HEK293T (cell line): ENCODE measurements at regions not wholly inside any gene's neighbourhood (a gene's known extent, or its start where the extent isn't known, plus 50 kb on each side); places are given as distances from the start of the nearest gene placed in this dataset.
"Not testable (repeated sequence)": the region's sequence is repeated elsewhere in the genome, so short reads cannot be mapped to it uniquely, and the experiment has no call there.

Source experiments
- CTCF ChIA-PET: fragments of 350-600 bp; formaldehyde crosslinking; extraction: SDS; loops from one replicate; lab custom pipeline; 2021; ENCODE audit warnings: antibody characterized with exemption, inconsistent platforms; lab: Yijun Ruan, JAX
- POLR2A ChIA-PET: fragments of 350-600 bp; formaldehyde crosslinking; extraction: SDS; loops from one replicate; lab custom pipeline; 2020; ENCODE audit warnings: antibody characterized with exemption, inconsistent platforms; lab: Yijun Ruan, JAX
- DNase-seq: peaks from one replicate; pipeline ENCODE4 v3.0.0; 2012; ENCODE audit warnings: mixed read lengths; ENCODE audit errors: extremely low spot score
- ARNT ChIP-seq: fragments of 450-650 bp; IDR thresholded peaks from 2 replicates; pipeline ENCODE4 v1.6.1; 2017; ENCODE audit warnings: mild to moderate bottlenecking
- BHLHE40 ChIP-seq: fragments of 450-650 bp; IDR thresholded peaks from 2 replicates; pipeline ENCODE4 v1.6.1; 2016; ENCODE audit warnings: mild to moderate bottlenecking, moderate library complexity, borderline replicate concordance
- CTBP1 ChIP-seq: fragments of 450-650 bp; IDR thresholded peaks from 2 replicates; pipeline ENCODE4 v1.6.1; 2016; ENCODE audit warnings: borderline replicate concordance
- ELF4 ChIP-seq: fragments of 450-650 bp; IDR thresholded peaks from 2 replicates; pipeline ENCODE4 v1.6.1; 2017; ENCODE audit warnings: antibody characterized with exemption
- FOXA1 ChIP-seq: fragments of 450-650 bp; IDR thresholded peaks from 2 replicates; pipeline ENCODE4 v1.6.1; 2016; ENCODE audit warnings: mild to moderate bottlenecking
- FOXK2 ChIP-seq: fragments of 450-650 bp; IDR thresholded peaks from 2 replicates; pipeline ENCODE4 v1.6.1; 2016; ENCODE audit warnings: mild to moderate bottlenecking
- FOXM1 ChIP-seq: fragments of 450-650 bp; IDR thresholded peaks from 2 replicates; pipeline ENCODE4 v1.6.1; 2017; ENCODE audit warnings: mild to moderate bottlenecking, borderline replicate concordance
- HDGF ChIP-seq: fragments of 450-650 bp; IDR thresholded peaks from 2 replicates; pipeline ENCODE4 v1.6.1; 2017; ENCODE audit warnings: antibody characterized with exemption, borderline replicate concordance
- L3MBTL2 ChIP-seq: fragments of 450-650 bp; conservative IDR thresholded peaks from 2 replicates; pipeline ENCODE4 v1.6.1; 2016; ENCODE audit warnings: mild to moderate bottlenecking
- LEF1 ChIP-seq: fragments of 450-650 bp; IDR thresholded peaks from 2 replicates; pipeline ENCODE4 v1.6.1; 2017; ENCODE audit warnings: mild to moderate bottlenecking, borderline replicate concordance
- NFRKB ChIP-seq: fragments of 450-650 bp; IDR thresholded peaks from 2 replicates; pipeline ENCODE4 v1.6.1; 2016; ENCODE audit warnings: mild to moderate bottlenecking, moderate library complexity
- PKNOX1 ChIP-seq: fragments of 450-650 bp; IDR thresholded peaks from 2 replicates; pipeline ENCODE4 v1.6.1; 2016
- SP1 ChIP-seq: fragments of 450-650 bp; IDR thresholded peaks from 2 replicates; pipeline ENCODE4 v1.6.1; 2017
- SUZ12 ChIP-seq: fragments of 450-650 bp; IDR thresholded peaks from 2 replicates; pipeline ENCODE4 v1.6.1; 2016; ENCODE audit warnings: mild to moderate bottlenecking
- TARDBP ChIP-seq: fragments of 450-650 bp; IDR thresholded peaks from 2 replicates; pipeline ENCODE4 v1.6.1; 2016
- ZNF384 ChIP-seq: fragments of 450-650 bp; IDR thresholded peaks from 2 replicates; pipeline ENCODE4 v1.6.1; 2016

DNA sequence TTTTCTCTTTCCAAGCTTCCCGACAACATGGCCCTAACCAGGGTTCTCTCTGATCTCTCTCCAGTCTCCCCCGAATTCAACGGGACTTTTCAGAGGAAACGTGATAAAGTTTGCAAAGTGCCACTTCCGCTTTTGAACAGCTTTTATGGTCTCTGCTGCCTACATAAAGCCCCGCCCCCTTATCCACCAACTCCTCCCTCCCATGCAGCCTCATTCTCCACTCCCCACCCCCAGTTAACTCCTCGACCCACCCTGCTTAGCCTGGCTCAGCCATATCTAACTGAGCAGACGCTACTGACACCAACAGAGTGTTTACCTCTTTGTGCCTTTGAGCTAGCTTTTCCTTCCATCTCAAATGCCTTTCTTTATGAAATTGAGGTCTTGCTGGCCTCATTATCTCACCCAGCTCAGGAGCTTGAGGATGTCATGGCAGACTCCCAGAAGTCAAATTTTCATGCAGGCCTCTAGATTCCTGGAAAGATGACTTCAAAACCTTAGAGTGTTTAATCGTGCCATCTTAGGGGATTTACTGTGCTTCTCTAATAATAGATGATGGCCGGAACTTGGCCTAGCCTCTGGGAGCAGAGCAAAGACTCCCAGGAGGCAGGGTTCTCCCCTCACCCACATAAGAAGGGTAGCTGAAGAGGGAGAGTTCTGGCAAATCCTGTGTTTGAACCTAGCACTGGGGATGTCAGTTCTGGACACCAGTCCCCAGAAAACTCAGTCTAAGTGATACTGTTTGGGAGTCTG lies 606.0 kb downstream of the BCOR start:
- POLR2A ChIA-PET, result no interaction called here
- DNase-seq, result no peak
- TF ChIP-seq L3MBTL2, result no peak
- no peak for TF ChIP-seq ARNT
- CTCF ChIA-PET, result no interaction called here

DNA sequence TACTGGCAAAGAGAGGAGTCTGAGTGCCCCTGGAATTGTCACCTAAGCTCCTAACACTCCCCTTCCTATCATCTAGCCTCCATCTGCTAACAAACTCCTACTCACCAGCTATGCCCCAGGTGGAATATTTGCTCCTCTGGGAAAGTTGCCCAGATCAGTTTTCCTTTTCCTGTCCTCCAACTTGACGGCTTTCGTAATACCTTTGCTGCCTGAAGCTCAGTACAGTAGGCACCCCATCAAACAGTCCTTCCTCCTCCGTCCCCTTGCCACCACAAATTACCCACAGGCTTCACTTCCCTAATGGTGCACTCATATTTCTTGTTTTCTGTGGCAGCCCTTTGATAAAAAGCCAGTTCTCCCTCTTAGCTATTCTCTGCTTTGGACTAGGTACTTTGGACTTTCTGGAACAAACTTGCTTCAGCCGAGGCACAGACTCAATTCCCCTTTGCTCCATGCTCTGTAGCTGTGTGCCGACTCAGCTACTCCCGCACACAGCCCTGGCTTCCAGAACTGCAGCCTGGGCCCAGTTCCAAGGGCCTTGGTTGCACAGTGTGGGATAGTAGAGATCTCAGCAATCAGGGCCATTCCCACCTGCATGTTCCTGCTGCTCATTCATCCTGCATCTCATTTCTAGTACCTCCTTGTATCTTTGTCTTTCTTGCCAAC lies 605.1 kb downstream of the BCOR start:
- no peak for DNase-seq
- POLR2A ChIA-PET, result no interaction called here
- TF ChIP-seq ARNT, result no peak
- TF ChIP-seq NFRKB, result no peak
- TF ChIP-seq FOXA1, result no peak
- TF ChIP-seq BHLHE40, result no peak
- no peak for TF ChIP-seq SP1
- no peak for TF ChIP-seq ELF4
- CTCF ChIA-PET, result no interaction called here

DNA sequence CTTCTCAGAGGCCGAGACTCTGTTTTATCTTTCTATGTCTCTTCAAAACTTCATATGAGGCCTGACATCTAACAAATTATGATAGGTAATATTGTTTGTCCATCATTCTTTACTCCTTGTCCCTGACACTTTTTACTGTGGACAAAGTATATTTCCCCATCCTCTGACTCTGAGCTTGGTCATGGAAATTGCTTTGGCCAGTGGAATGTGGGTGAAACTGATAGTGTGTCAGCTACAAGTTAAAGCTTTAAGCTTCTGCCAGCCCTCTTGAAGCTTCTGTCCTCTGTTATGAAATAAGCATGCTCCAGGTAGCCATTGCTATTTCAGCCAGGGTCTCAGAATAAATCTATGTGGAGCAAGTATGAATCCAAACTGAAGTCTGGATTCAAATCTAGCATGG lies 604.6 kb downstream of the BCOR start:
- DNase-seq, result no peak
- POLR2A ChIA-PET, result no interaction called here
- TF ChIP-seq ARNT, result no peak
- TF ChIP-seq FOXK2, result no peak
- TF ChIP-seq ELF4, result no peak
- no peak for TF ChIP-seq BHLHE40
- no peak for TF ChIP-seq FOXM1
- no peak for TF ChIP-seq PKNOX1
- TF ChIP-seq SUZ12, result no peak
- CTCF ChIA-PET, result no interaction called here

GRCh38 chrX:39497117-39497516 lies 600.6 kb downstream of the BCOR start:
- DNase-seq, CTCF ChIA-PET, POLR2A ChIA-PET: not testable (repeated sequence)

DNA sequence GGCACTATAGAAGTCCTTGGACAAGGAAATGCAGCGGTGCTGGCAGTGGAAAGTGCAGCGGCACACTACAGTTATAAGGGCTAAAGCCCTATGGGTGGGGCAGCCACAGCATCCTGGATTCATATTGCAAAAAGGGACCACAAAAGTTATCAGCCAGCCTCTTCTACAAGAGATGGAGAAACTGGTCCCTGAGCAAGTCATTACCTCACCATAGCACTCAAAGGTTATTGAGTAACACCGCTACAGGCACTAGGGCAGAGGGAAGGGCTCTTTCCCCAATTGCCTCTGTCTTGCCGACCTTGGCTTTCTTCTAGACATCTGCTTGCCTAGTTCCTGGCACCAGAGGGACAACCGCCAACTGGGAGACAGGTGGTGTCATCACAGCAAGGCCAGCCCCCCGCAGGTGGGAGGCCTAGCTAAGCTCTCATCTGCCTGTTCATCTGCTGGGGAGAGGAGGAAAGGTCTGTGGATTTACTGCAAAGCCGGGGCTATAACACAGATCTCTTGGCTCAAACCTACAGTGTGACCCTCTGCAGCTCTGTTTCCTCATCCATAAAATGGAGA lies 600.0 kb downstream of the BCOR start:
- POLR2A ChIA-PET, result no interaction called here
- TF ChIP-seq ELF4 (no peak), FOXK2 (no peak), TARDBP (no peak), SP1 (no peak), FOXA1 (no peak), CTBP1 (no peak), ARNT (no peak), SUZ12 (no peak), ZNF384 (no peak), LEF1 (no peak), L3MBTL2 (no peak), PKNOX1 (no peak)
- CTCF ChIA-PET, result no interaction called here
- no peak for DNase-seq

DNA sequence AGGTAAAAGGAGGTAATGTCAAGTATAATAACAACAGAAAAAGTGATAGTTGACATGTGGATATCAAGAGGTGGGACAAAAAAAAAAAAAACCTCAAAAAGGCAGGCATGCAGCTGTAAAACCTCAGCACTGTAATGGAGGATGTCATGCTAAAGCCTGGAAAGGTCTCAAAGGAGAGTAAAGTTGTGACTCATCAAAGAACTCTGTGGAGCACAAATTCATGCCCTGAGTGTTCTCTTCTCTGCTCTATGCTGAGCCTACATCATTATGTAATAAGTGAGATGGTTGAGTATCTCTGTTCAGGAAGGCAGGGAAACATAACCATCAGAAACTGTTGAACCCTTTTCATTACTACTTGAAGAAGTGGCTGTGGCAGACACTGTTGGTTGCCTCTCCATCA lies 597.8 kb downstream of the BCOR start:
- no peak for TF ChIP-seq SP1
- TF ChIP-seq FOXA1, result no peak
- TF ChIP-seq NFRKB, result no peak
- TF ChIP-seq PKNOX1, result no peak
- no peak for TF ChIP-seq ELF4
- TF ChIP-seq ZNF384, result no peak
- TF ChIP-seq SUZ12, result no peak
- no peak for TF ChIP-seq L3MBTL2
- no peak for TF ChIP-seq LEF1
- CTCF ChIA-PET, result interaction anchor here (1.2 kb wide), 1 partner anchor 23 kb away, joined by 3 read pairs; no protein-coding TSS in a partner anchor
- POLR2A ChIA-PET, result no interaction called here
- DNase-seq, result no peak

- no peak for TF ChIP-seq FOXM1
- no peak for TF ChIP-seq LEF1
- no peak for TF ChIP-seq HDGF
- no peak for TF ChIP-seq SUZ12
- TF ChIP-seq BHLHE40, result no peak
- TF ChIP-seq CTBP1, result no peak
- TF ChIP-seq ARNT, result no peak
- TF ChIP-seq FOXK2, result no peak
- TF ChIP-seq TARDBP, result no peak
- TF ChIP-seq ZNF384, result no peak
- TF ChIP-seq PKNOX1, result no peak
- TF ChIP-seq FOXA1, result no peak
- no peak for TF ChIP-seq NFRKB
- TF ChIP-seq L3MBTL2, result no peak
- no peak for TF ChIP-seq ELF4
- DNase-seq, result no peak
- CTCF ChIA-PET, result no interaction called here
- POLR2A ChIA-PET, result no interaction called here
These were observed 595.9 kb downstream of the BCOR start for GRCh38 chrX:39501822-39502221.
